ENCODE measurements at regions not wholly inside any gene's neighbourhood (a gene's known extent, or its start where the extent isn't known, plus 50 kb on each side); places are given as distances from the start of the nearest gene placed in this dataset.

- peaks cover 4% of the 10 kb centered on the region for H3K9me3 Mint-ChIP-seq
- intact Hi-C loops (cut with micrococcal nuclease), result no loop called here
- H3K27ac Mint-ChIP-seq, result no peak overlapping the region
- no peak overlapping the region for H3K4me3 Mint-ChIP-seq (ENCODE audit: low read depth)
- DNase-seq (ENCODE audit: low spot score), result no peak
- no peaks in the 10 kb centered on the region for H3K27me3 Mint-ChIP-seq (ENCODE audit: low read depth)
- no peaks in the 10 kb centered on the region for H3K36me3 Mint-ChIP-seq (ENCODE audit: low read depth)
- H3K4me1 Mint-ChIP-seq (ENCODE audit: low read depth), result no peaks in the 10 kb centered on the region
These were observed 370.0 kb upstream of the SPTLC3 start for GRCh38 chr20:12638633-12639312.

- H3K4me1 Mint-ChIP-seq (ENCODE audit: low read depth), result no peaks in the 10 kb centered on the region
- DNase-seq (ENCODE audit: low spot score), result no peak
- H3K36me3 Mint-ChIP-seq (ENCODE audit: low read depth), result no peaks in the 10 kb centered on the region
- H3K27ac Mint-ChIP-seq, result no peak overlapping the region
- H3K9me3 Mint-ChIP-seq, result peaks cover 7% of the 10 kb centered on the region
- H3K4me3 Mint-ChIP-seq (ENCODE audit: low read depth), result no peak overlapping the region
- intact Hi-C loops (cut with micrococcal nuclease), result no loop called here
- H3K27me3 Mint-ChIP-seq (ENCODE audit: low read depth), result no peaks in the 10 kb centered on the region
These were observed 368.5 kb upstream of the SPTLC3 start for GRCh38 chr20:12640251-12640650.

- H3K4me3 Mint-ChIP-seq (ENCODE audit: low read depth), result no peak overlapping the region
- no peaks in the 10 kb centered on the region for H3K4me1 Mint-ChIP-seq (ENCODE audit: low read depth)
- no peaks in the 10 kb centered on the region for H3K27me3 Mint-ChIP-seq (ENCODE audit: low read depth)
- no peak for DNase-seq (ENCODE audit: low spot score)
- H3K9me3 Mint-ChIP-seq, result peaks cover 8% of the 10 kb centered on the region
- intact Hi-C loops (cut with micrococcal nuclease), result no loop called here
- H3K36me3 Mint-ChIP-seq (ENCODE audit: low read depth), result no peaks in the 10 kb centered on the region
- no peak overlapping the region for H3K27ac Mint-ChIP-seq
These were observed 367.2 kb upstream of the SPTLC3 start for GRCh38 chr20:12641619-12642018.

GRCh38 chr20:12644461-12644860, 364.3 kb upstream of the SPTLC3 start:
- no peak for DNase-seq (ENCODE audit: low spot score)
- H3K36me3 Mint-ChIP-seq (ENCODE audit: low read depth), result no peaks in the 10 kb centered on the region
- no peaks in the 10 kb centered on the region for H3K27me3 Mint-ChIP-seq (ENCODE audit: low read depth)
- H3K9me3 Mint-ChIP-seq, result peaks cover 4% of the 10 kb centered on the region
- H3K4me3 Mint-ChIP-seq (ENCODE audit: low read depth), result no peak overlapping the region
- intact Hi-C loops (cut with micrococcal nuclease), result no loop called here
- no peak overlapping the region for H3K27ac Mint-ChIP-seq
- H3K4me1 Mint-ChIP-seq (ENCODE audit: low read depth), result no peaks in the 10 kb centered on the region

- intact Hi-C loops (cut with micrococcal nuclease), result no loop called here
- no peak overlapping the region for H3K27ac Mint-ChIP-seq
- no peak overlapping the region for H3K4me3 Mint-ChIP-seq (ENCODE audit: low read depth)
- H3K9me3 Mint-ChIP-seq, result peaks cover 4% of the 10 kb centered on the region
- no peak for DNase-seq (ENCODE audit: low spot score)
- H3K36me3 Mint-ChIP-seq (ENCODE audit: low read depth), result no peaks in the 10 kb centered on the region
- no peaks in the 10 kb centered on the region for H3K27me3 Mint-ChIP-seq (ENCODE audit: low read depth)
- H3K4me1 Mint-ChIP-seq (ENCODE audit: low read depth), result no peaks in the 10 kb centered on the region
These were observed 359.5 kb upstream of the SPTLC3 start for GRCh38 chr20:12649234-12649633.

- Mint-ChIP-seq H3K9me3 (peaks cover 6% of the 10 kb centered on the region), H3K36me3 (ENCODE audit: low read depth) (no peaks in the 10 kb centered on the region)
- intact Hi-C loops (cut with micrococcal nuclease), result no loop called here
These were observed 355.1 kb upstream of the SPTLC3 start for GRCh38 chr20:12653642-12654041.

GRCh38 chr20:12659942-12660341, 348.8 kb upstream of the SPTLC3 start:
- Mint-ChIP-seq H3K36me3 (ENCODE audit: low read depth) (no peaks in the 10 kb centered on the region), H3K27ac (no peak overlapping the region), H3K4me1 (ENCODE audit: low read depth) (no peaks in the 10 kb centered on the region), H3K4me3 (ENCODE audit: low read depth) (no peak overlapping the region), H3K9me3 (peaks cover 36% of the 10 kb centered on the region), H3K27me3 (ENCODE audit: low read depth) (no peaks in the 10 kb centered on the region)
- intact Hi-C loops (cut with micrococcal nuclease), result no loop called here
- no peak for DNase-seq (ENCODE audit: low spot score)

More at GRCh38 chr20:12653642-12654041, 355.1 kb upstream of the SPTLC3 start:
- Mint-ChIP-seq H3K27me3 (ENCODE audit: low read depth) (no peaks in the 10 kb centered on the region), H3K4me1 (ENCODE audit: low read depth) (no peaks in the 10 kb centered on the region), H3K4me3 (ENCODE audit: low read depth) (no peak overlapping the region), H3K27ac (no peak overlapping the region)
- DNase-seq (ENCODE audit: low spot score), result no peak

GRCh38 chr20:12660918-12661317, 347.9 kb upstream of the SPTLC3 start:
- intact Hi-C loops (cut with micrococcal nuclease), result no loop called here
- H3K27me3 Mint-ChIP-seq (ENCODE audit: low read depth), result no peaks in the 10 kb centered on the region
- DNase-seq (ENCODE audit: low spot score), result no peak
- H3K4me1 Mint-ChIP-seq (ENCODE audit: low read depth), result no peaks in the 10 kb centered on the region
- H3K27ac Mint-ChIP-seq, result no peak overlapping the region
- H3K36me3 Mint-ChIP-seq (ENCODE audit: low read depth), result no peaks in the 10 kb centered on the region
- no peak overlapping the region for H3K4me3 Mint-ChIP-seq (ENCODE audit: low read depth)
- H3K9me3 Mint-ChIP-seq, result peaks cover 40% of the 10 kb centered on the region

GRCh38 chr20:12670301-12670700, 338.5 kb upstream of the SPTLC3 start:
- no peaks in the 10 kb centered on the region for H3K27me3 Mint-ChIP-seq (ENCODE audit: low read depth)
- no peak overlapping the region for H3K27ac Mint-ChIP-seq
- no peak for DNase-seq (ENCODE audit: low spot score)
- intact Hi-C loops (cut with micrococcal nuclease), result no loop called here
- H3K9me3 Mint-ChIP-seq, result peaks cover 13% of the 10 kb centered on the region
- no peak overlapping the region for H3K4me3 Mint-ChIP-seq (ENCODE audit: low read depth)
- H3K36me3 Mint-ChIP-seq (ENCODE audit: low read depth), result no peaks in the 10 kb centered on the region
- no peaks in the 10 kb centered on the region for H3K4me1 Mint-ChIP-seq (ENCODE audit: low read depth)

GRCh38 chr20:12673352-12673751, 335.4 kb upstream of the SPTLC3 start:
- no peak overlapping the region for H3K27ac Mint-ChIP-seq
- H3K9me3 Mint-ChIP-seq, result peaks cover 12% of the 10 kb centered on the region
- H3K4me1 Mint-ChIP-seq (ENCODE audit: low read depth), result no peaks in the 10 kb centered on the region
- DNase-seq (ENCODE audit: low spot score), result no peak
- intact Hi-C loops (cut with micrococcal nuclease), result no loop called here
- H3K27me3 Mint-ChIP-seq (ENCODE audit: low read depth), result no peaks in the 10 kb centered on the region
- no peaks in the 10 kb centered on the region for H3K36me3 Mint-ChIP-seq (ENCODE audit: low read depth)
- H3K4me3 Mint-ChIP-seq (ENCODE audit: low read depth), result no peak overlapping the region

GRCh38 chr20:12677925-12678324, 330.8 kb upstream of the SPTLC3 start:
- intact Hi-C loops (cut with micrococcal nuclease), result no loop called here
- Mint-ChIP-seq H3K4me1 (ENCODE audit: low read depth) (no peaks in the 10 kb centered on the region), H3K9me3 (peaks cover 2% of the 10 kb centered on the region), H3K27me3 (ENCODE audit: low read depth) (no peaks in the 10 kb centered on the region), H3K4me3 (ENCODE audit: low read depth) (no peak overlapping the region), H3K36me3 (ENCODE audit: low read depth) (no peaks in the 10 kb centered on the region), H3K27ac (no peak overlapping the region)
- no peak for DNase-seq (ENCODE audit: low spot score)

GRCh38 chr20:12679447-12679846, 329.3 kb upstream of the SPTLC3 start:
- peaks cover 4% of the 10 kb centered on the region for H3K9me3 Mint-ChIP-seq
- no peaks in the 10 kb centered on the region for H3K4me1 Mint-ChIP-seq (ENCODE audit: low read depth)
- H3K27ac Mint-ChIP-seq, result no peak overlapping the region
- no peak for DNase-seq (ENCODE audit: low spot score)
- intact Hi-C loops (cut with micrococcal nuclease), result no loop called here
- H3K36me3 Mint-ChIP-seq (ENCODE audit: low read depth), result no peaks in the 10 kb centered on the region
- no peak overlapping the region for H3K4me3 Mint-ChIP-seq (ENCODE audit: low read depth)
- H3K27me3 Mint-ChIP-seq (ENCODE audit: low read depth), result no peaks in the 10 kb centered on the region

GRCh38 chr20:12682613-12683012, 326.2 kb upstream of the SPTLC3 start:
- no peak for DNase-seq (ENCODE audit: low spot score)
- Mint-ChIP-seq H3K27me3 (ENCODE audit: low read depth) (no peaks in the 10 kb centered on the region), H3K36me3 (ENCODE audit: low read depth) (no peaks in the 10 kb centered on the region), H3K27ac (no peak overlapping the region), H3K4me3 (ENCODE audit: low read depth) (no peak overlapping the region), H3K4me1 (ENCODE audit: low read depth) (no peaks in the 10 kb centered on the region), H3K9me3 (peaks cover 5% of the 10 kb centered on the region)
- intact Hi-C loops (cut with micrococcal nuclease), result no loop called here

GRCh38 chr20:12687476-12687875, 321.3 kb upstream of the SPTLC3 start:
- Mint-ChIP-seq H3K36me3 (ENCODE audit: low read depth) (no peaks in the 10 kb centered on the region), H3K9me3 (peaks cover 16% of the 10 kb centered on the region), H3K27me3 (ENCODE audit: low read depth) (no peaks in the 10 kb centered on the region), H3K4me1 (ENCODE audit: low read depth) (no peaks in the 10 kb centered on the region), H3K27ac (no peak overlapping the region), H3K4me3 (ENCODE audit: low read depth) (no peak overlapping the region)
- intact Hi-C loops (cut with micrococcal nuclease), result no loop called here
- DNase-seq (ENCODE audit: low spot score), result no peak
